NCI-H1417 (cell line): ENCODE measurements at regions not wholly inside any gene's neighbourhood (a gene's known extent, or its start where the extent isn't known, plus 50 kb on each side); places are given as distances from the start of the nearest gene placed in this dataset.
A peak's percentile ranks its signal among the peaks of the same experiment; 100 is the strongest.

ENCODE experiments used
- DNase-seq, 3 experiments: peaks; one replicate each; lab custom pipeline; 2025; lab: John Stamatoyannopoulos, UW

GRCh38 chr2:188720811-188721605 is 253.2 kb upstream of the COL3A1 start:
- no peak for DNase-seq

GRCh38 chr2:188721784-188722183 is 252.4 kb upstream of the COL3A1 start:
- no peak for DNase-seq

DNA sequence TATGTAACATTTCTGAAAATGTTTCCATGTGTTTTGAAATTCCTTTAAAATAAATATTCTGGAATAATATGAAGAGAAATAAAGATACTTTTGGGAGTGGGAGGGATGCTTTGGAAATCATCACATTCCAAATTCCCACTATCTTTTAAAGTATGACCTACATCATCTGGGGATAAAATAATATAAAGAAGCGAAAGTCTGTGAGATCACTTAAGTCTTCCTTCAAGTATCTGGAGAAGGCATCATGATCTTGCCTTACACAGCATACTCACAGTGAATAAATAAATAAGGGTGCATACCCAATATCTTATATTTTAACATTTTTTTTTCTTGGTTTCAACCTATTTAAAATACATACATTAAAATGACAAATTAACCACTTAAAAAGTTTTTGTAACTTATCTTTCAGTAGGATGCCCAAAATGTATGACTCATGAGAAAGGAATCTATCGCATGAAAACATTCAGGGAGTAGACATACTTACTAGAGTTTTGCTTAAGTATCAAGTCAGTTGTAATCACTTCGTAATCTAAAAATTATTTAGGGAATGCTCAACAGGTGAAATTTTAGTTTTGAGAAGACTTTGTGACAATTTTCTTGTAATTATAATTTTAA is 248.3 kb upstream of the COL3A1 start:
- DNase-seq = no peak

DNA sequence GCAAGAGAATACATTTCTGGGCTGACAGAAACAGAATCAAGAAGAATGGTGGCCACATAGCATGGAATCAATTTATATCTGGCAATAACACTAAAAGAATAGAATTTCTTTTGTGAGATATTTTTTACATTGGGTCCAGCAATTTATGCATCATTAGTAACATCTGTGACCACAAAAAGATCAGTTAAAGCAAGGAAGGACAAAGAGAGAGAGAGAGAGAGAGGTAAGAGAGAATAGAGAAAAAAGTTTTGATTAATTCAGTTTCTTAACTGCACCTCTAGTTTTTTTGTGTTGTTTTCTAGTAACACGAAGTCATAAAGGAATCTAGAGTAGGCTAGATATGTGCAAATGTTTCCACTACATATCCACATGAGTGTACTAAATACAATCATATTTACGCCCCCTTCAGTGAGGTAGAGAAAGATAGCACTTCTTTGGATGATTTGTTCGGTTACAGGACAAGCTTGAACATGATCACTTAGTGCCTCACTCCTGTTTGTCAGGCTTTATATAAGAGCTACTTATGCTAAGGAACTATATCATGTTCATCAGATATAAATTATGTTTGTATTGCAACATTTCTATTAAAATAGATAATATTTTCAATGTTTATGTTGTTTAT is 247.4 kb upstream of the COL3A1 start:
- DNase-seq = no peak

GRCh38 chr2:188727846-188728245 is 246.3 kb upstream of the COL3A1 start:
- no peak for DNase-seq

- DNase-seq = no peak
Observed at GRCh38 chr2:188734691-188735090, 239.5 kb upstream of the COL3A1 start.

DNA sequence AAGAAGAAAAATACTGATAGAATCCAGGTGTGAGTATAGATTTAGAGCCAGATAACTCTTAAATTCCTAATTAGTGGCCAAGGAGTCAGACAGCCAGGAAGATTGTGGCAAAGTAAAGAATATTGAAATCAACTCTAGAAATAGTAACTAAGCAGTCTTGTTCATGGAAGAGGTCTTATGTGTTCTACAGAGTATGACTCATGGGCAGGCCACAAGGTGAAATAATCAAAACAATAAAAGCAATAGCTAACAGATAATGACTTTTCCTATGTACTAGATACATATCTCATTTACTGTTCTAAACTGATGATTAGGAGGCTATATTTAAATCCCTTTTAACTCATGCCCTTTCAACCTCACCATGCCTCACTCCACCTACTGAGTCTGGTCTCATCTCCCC is 227.4 kb upstream of the COL3A1 start:
- no peak for DNase-seq

GRCh38 chr2:188751816-188752215 is 222.4 kb upstream of the COL3A1 start:
- DNase-seq = no peak

GRCh38 chr2:188752311-188752710 is 221.9 kb upstream of the COL3A1 start:
- no peak for DNase-seq

DNA sequence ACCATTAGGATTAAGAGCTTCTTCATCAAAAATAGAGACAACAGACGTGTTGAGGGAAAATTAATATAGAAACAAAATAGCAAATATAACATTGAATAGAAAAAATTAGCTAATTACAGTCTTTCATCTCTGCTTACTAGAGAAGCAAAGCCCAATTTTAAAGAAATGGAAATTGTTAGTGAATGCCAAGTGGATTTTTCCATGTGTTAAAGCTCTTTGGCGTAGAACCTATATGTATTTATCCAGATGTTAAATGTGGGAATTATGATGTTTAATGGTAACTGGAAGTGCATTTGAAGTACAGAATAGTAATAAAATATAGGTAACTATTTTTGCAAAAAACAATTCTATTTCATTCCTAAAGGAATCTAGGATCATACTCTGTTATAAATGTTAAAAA is 212.0 kb upstream of the COL3A1 start:
- DNase-seq = no peak

- DNase-seq = peak in 2 of 3 experiments; percentile 59 to 79
Observed at GRCh38 chr2:188765522-188766470, 208.4 kb upstream of the COL3A1 start.

DNA sequence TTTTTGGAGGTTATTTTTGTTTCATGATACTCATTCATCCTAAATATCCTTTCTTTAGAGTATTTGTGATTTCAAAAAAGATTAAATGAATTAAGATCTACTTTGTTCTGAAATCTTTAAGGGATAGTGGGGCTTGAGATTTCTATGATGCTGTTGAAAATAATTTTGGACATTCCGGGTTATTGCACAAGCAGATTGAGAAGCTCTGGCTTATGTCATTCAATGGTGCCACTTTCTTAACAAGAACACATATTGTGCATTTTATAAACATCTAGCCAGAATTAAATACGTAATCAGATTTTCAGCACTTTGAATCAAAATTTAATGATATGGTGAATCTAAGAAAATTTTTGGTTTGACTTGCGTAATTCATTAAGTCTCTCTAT is 207.7 kb upstream of the COL3A1 start:
- DNase-seq = no peak

DNA sequence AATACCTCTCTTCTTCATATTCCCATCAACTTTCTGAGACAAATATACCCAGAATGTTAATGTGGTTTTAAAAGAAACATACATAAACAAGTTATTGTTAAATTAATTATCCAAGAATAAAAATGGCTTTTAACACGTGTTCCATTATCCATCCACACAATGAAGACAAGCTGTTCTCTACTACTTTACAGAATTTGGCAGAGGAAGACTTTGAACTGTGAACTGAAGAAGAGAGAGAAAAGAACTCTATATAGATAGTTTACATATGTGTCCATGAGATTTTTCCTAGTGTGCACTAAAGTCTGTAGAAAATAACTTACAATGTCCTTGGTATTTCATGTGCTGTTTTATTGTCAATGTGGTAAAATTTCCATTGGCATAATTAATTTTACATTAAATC is 207.0 kb upstream of the COL3A1 start:
- DNase-seq = no peak

GRCh38 chr2:188770296-188770695 is 203.9 kb upstream of the COL3A1 start:
- no peak for DNase-seq

DNA sequence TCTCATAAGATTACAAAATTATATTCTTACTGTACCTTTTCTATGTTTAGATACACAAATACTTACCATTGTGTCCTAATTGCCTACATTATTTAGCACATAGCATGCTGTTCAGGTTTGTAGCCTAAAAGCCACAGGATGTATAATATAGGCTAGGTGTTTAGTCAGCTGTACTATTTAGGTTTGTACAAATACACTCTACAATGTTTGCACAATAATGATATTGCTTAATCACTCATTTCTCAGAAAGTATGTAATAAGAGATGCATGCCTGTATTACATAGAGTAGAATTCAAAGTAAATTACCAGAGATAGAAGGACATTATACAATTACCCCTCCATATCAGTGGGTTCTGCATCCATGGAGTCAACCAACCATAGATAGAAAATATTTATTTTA is 201.1 kb upstream of the COL3A1 start:
- DNase-seq = peak in 2 of 3 experiments; percentile 39 to 83

DNA sequence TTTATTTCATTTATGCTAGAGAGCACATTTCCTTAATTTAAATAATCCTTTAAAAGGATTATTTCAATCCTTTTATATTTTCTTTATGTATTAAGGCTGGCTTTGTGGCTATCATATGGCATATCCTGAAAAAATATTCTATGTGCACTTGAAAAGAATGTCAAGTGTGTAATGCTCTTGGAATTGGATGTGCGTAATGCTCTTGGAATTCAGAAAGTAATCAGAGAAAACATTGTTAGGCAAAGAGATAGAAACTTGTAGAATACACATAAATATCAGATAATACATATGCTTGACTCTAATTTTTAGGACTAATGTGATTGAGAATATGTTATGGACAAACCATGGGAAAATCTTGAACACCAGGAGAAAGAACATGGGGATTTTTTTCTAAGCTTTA is 197.5 kb upstream of the COL3A1 start:
- DNase-seq = no peak

DNA sequence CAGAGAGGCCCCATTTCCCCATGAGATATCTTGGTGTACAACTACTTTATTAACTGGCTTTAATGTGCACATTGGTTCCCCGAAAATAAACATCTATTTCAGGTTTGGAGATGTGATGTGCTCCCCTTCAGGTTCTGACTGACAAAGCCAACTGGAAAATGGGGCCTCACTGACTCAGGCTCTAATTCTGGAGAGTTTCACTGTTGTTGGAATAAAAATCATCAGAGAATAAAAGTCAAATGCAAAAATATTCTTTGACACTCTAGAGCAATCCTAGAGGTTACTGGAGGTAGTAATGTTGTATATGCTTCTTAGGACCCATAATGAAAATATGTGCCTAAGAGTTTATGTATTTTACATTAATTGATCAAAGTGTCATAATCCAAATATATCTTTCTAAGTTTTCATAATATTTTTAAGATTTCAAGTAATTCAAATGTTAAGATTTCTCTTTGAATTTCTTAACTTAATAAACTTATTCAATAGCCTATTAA is 189.9 kb upstream of the COL3A1 start:
- DNase-seq = no peak

GRCh38 chr2:188785061-188785460 is 189.1 kb upstream of the COL3A1 start:
- DNase-seq = no peak

GRCh38 chr2:188785490-188785889 is 188.7 kb upstream of the COL3A1 start:
- no peak for DNase-seq

DNA sequence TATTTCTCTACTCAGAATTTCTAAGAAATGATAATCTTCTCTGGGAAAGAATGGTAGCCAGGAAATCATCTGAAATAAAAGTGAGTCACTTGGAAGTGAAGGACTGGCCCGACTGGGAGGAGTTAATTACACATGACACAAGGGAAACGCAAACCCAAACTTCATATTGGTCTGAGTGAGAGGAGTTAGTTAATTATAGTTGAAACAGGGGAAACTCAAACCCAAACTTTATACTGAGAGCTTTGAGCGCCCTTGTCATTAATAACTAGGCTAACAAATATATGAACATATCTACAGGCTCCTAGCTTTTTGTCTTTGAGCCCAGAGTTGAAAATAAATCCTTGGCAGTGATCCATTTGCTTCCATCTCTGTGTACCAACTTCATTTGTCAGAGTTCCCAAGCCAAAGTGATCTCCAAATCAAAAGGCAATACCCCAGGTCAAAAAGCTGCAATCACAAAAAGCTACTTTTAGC is 187.8 kb upstream of the COL3A1 start:
- DNase-seq = no peak

DNA sequence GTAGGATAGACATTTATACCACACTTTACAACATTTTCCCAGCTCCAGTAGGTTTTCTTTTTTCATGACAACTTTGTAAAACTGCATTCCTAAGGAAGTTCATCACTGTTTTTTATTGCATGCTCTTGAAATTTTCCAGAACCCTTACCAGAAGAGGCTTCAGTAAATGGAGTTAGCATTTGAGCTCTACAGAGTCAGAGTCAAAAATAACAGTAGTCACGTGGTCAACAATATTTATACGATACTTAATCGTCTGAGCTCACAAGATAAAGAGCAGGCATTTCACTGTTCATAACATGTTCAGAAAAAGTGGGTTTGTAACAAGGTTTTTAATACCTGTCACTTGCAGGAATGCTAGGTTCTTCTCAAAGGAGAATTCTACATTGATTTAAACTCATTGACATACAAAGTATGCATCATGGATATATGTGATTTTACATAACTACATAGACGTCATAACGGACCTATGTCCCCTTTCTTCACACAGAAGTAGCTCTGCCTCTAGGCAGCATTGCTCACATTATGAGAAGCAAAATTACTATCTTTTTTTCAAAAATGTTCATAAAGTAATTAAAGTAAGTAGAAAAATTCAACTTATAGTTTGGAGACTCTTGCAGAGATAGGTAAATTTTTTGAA is 187.0 kb upstream of the COL3A1 start:
- DNase-seq = peak in 1 of 3 experiments; percentile 27
